ENCODE measurements at regions not wholly inside any gene's neighbourhood (a gene's known extent, or its start where the extent isn't known, plus 50 kb on each side); places are given as distances from the start of the nearest gene placed in this dataset.

DNA sequence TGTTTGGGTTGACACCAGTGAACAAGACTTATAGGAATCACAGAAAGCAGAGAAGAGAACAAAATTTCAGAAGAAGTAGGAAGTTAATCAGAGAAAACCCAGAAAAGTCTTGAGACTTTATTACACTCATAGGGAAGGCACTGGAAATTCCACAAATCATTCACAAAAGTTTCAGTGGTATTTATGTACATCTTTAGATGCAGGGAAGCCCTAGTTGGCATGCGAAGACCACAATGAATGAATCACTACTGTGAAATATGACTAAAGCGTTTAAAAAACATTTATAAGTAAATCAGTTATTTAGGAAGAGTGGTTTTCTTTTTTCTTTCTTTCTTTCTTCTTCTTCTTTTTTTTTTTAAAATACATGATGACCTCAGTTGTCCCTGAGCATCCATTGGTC, 105.1 kb downstream of the NUP35 start:
- Histone ChIP-seq H3K27ac (ENCODE audit: control insufficient read depth, insufficient read depth, low read length) (no peak overlapping the region), H3K9me1 (ENCODE audit: control insufficient read depth, extremely low read depth, insufficient read depth, low read length) (no peaks in the 10 kb centered on the region), H4K20me1 (ENCODE audit: control insufficient read depth, extremely low read depth, insufficient read depth, low read length) (no peaks in the 10 kb centered on the region), H3K4me3 (ENCODE audit: control insufficient read depth in 2 of 3, extremely low read depth in 1 of 3, insufficient read depth in 2 of 3, low read depth in 1 of 3, low read length in 3 of 3) (no peak overlapping the region), H3K79me2 (ENCODE audit: control insufficient read depth, insufficient read depth, low read length) (no peaks in the 10 kb centered on the region), H3K4me1 (ENCODE audit: control insufficient read depth, extremely low read depth, insufficient read depth, low read length) (no peaks in the 10 kb centered on the region), H3K9ac (ENCODE audit: control insufficient read depth, extremely low read depth, insufficient read depth, low read length) (no peak overlapping the region), H3K9me3 (ENCODE audit: control insufficient read depth, low read depth, low read length) (no peaks in the 10 kb centered on the region), H2AFZ (ENCODE audit: control insufficient read depth, low read length) (no peak overlapping the region), H3K27me3 (ENCODE audit: control insufficient read depth, extremely low read depth, insufficient read depth, low read length) (no peaks in the 10 kb centered on the region), H3K4me2 (ENCODE audit: control insufficient read depth, extremely low read depth, insufficient read depth, low read depth, low read length) (no peak overlapping the region), H3K36me3 (ENCODE audit: control insufficient read depth in 2 of 2, extremely low read depth in 1 of 2, insufficient read depth in 2 of 2, low read length in 2 of 2) (no peaks in the 10 kb centered on the region)
- DNase-seq (ENCODE audit: low read depth, low spot score): no peak
- FAIRE-seq: no peak
- dilution Hi-C loops (cut with MboI; ENCODE audit: extremely low pct_ligation_motif_present, low sequenced_read_pairs): no loop called here
- no peak for TF ChIP-seq EZH2 (IDR thresholded peaks at IDR 0.05; ENCODE audit: low read length)
- TF ChIP-seq, protein P1, sequence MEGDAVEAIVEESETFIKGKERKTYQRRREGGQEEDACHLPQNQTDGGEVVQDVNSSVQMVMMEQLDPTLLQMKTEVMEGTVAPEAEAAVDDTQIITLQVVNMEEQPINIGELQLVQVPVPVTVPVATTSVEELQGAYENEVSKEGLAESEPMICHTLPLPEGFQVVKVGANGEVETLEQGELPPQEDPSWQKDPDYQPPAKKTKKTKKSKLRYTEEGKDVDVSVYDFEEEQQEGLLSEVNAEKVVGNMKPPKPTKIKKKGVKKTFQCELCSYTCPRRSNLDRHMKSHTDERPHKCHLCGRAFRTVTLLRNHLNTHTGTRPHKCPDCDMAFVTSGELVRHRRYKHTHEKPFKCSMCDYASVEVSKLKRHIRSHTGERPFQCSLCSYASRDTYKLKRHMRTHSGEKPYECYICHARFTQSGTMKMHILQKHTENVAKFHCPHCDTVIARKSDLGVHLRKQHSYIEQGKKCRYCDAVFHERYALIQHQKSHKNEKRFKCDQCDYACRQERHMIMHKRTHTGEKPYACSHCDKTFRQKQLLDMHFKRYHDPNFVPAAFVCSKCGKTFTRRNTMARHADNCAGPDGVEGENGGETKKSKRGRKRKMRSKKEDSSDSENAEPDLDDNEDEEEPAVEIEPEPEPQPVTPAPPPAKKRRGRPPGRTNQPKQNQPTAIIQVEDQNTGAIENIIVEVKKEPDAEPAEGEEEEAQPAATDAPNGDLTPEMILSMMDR (optimal IDR thresholded peaks at IDR 0.05 in 1 of 3, IDR thresholded peaks at IDR 0.05 in 1 of 3, conservative IDR thresholded peaks at IDR 0.05 in 1 of 3; ENCODE audit: extremely low read depth in 1 of 3, insufficient read depth in 2 of 3, low read length in 3 of 3): no peak

DNA sequence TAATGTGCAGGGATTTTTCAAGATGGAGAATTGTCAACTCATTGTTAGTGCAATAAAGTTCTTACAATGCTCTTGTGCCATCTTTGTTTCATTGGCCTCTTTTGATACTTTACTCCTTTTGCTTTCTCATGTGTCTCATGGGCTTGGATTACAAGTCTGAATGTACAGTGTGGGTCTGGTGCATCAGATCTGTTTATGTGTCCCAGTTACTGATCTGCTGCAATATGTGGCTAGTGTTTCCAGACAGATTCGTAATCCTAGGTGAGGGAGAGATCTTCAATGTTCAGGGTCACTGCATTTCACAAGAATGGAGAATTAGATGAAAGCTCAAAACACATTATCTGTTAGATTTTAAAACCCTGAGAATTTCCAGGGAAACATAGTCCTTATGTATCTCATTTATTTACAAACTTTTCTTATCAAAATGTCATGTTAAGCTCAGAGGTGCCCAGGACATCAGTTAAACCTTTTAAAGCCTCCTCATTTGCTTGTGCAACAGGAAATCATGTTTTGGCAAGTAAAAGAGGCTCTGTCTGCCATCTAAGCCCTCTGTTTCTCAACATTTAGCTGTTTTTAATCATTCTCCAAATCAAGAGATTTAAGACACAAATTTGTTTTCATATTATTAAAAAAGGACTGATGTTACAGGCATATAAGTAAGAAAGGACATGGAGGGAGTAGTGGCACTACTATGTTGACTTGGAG, 108.1 kb downstream of the NUP35 start:
- Histone ChIP-seq H3K27me3 (ENCODE audit: control insufficient read depth, extremely low read depth, insufficient read depth, low read length) (no peaks in the 10 kb centered on the region), H3K4me3 (ENCODE audit: control insufficient read depth in 2 of 3, extremely low read depth in 1 of 3, insufficient read depth in 2 of 3, low read depth in 1 of 3, low read length in 3 of 3) (no peak overlapping the region), H3K9me3 (ENCODE audit: control insufficient read depth, low read depth, low read length) (no peaks in the 10 kb centered on the region), H3K4me1 (ENCODE audit: control insufficient read depth, extremely low read depth, insufficient read depth, low read length) (no peaks in the 10 kb centered on the region), H3K27ac (ENCODE audit: control insufficient read depth, insufficient read depth, low read length) (no peak overlapping the region), H3K9ac (ENCODE audit: control insufficient read depth, extremely low read depth, insufficient read depth, low read length) (no peak overlapping the region), H3K36me3 (ENCODE audit: control insufficient read depth in 2 of 2, extremely low read depth in 1 of 2, insufficient read depth in 2 of 2, low read length in 2 of 2) (no peaks in the 10 kb centered on the region), H3K9me1 (ENCODE audit: control insufficient read depth, extremely low read depth, insufficient read depth, low read length) (no peaks in the 10 kb centered on the region), H4K20me1 (ENCODE audit: control insufficient read depth, extremely low read depth, insufficient read depth, low read length) (no peaks in the 10 kb centered on the region), H3K79me2 (ENCODE audit: control insufficient read depth, insufficient read depth, low read length) (no peaks in the 10 kb centered on the region), H2AFZ (ENCODE audit: control insufficient read depth, low read length) (no peak overlapping the region), H3K4me2 (ENCODE audit: control insufficient read depth, extremely low read depth, insufficient read depth, low read depth, low read length) (no peak overlapping the region)
- no peak for DNase-seq (ENCODE audit: low read depth, low spot score)
- dilution Hi-C loops (cut with MboI; ENCODE audit: extremely low pct_ligation_motif_present, low sequenced_read_pairs): no loop called here
- peak; percentile 52 for FAIRE-seq
- TF ChIP-seq EZH2 (IDR thresholded peaks at IDR 0.05; ENCODE audit: low read length): no peak
- TF ChIP-seq, protein P1 (optimal IDR thresholded peaks at IDR 0.05 in 1 of 3, IDR thresholded peaks at IDR 0.05 in 1 of 3, conservative IDR thresholded peaks at IDR 0.05 in 1 of 3; ENCODE audit: extremely low read depth in 1 of 3, insufficient read depth in 2 of 3, low read length in 3 of 3): no peak

Measured in keratinocyte (primary cell).